ENCODE measurements at regions not wholly inside any gene's neighbourhood (a gene's known extent, or its start where the extent isn't known, plus 50 kb on each side); places are given as distances from the start of the nearest gene placed in this dataset.

DNA sequence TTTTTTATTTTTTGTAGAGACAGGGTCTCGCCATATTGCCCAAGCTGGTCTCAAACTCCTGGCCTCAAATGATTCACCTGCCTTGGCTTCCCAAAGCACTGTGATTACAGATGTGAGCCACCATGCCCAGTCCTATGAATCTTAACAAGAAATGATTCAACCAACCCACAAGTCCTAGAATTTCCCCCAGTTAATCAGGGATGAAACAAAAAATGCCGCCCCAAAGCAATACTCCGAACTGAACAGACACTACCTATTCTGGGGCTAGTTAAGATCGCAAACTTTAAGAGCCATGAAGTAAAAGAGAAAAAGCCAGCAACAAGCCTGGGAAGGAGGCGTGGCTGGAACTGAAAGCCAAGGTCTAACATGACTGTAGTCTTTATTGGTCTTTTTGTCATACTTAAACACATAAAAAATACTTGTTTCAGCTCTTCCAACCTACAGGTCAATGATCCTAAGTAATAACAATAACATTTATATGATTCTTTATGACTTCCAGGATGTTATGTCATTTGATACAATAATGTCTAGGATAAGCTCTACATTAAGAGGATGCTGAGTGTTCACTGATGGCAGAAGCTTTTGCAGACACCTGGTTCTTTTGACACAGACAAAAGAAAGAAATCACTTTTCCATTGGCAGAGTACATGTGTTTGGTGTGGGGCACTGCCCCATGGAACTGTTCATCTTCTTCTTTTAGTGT, 361.1 kb upstream of the TLE4 start:
- TF ChIP-seq, protein P1, sequence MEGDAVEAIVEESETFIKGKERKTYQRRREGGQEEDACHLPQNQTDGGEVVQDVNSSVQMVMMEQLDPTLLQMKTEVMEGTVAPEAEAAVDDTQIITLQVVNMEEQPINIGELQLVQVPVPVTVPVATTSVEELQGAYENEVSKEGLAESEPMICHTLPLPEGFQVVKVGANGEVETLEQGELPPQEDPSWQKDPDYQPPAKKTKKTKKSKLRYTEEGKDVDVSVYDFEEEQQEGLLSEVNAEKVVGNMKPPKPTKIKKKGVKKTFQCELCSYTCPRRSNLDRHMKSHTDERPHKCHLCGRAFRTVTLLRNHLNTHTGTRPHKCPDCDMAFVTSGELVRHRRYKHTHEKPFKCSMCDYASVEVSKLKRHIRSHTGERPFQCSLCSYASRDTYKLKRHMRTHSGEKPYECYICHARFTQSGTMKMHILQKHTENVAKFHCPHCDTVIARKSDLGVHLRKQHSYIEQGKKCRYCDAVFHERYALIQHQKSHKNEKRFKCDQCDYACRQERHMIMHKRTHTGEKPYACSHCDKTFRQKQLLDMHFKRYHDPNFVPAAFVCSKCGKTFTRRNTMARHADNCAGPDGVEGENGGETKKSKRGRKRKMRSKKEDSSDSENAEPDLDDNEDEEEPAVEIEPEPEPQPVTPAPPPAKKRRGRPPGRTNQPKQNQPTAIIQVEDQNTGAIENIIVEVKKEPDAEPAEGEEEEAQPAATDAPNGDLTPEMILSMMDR (IDR thresholded peaks at IDR 0.05; ENCODE audit: low read length), result no peak
- no peak for TF ChIP-seq EZH2 (optimal IDR thresholded peaks at IDR 0.05; ENCODE audit: low read depth, low read length)
